Right lobe of liver (tissue), 6 donors: ENCODE measurements at regions not wholly inside any gene's neighbourhood (a gene's known extent, or its start where the extent isn't known, plus 50 kb on each side); places are given as distances from the start of the nearest gene placed in this dataset.

Source experiments
- ATAC-seq, 4 donors: fragments of 200-7000 bp; cut with Tn5 transposase; one replicate each; pipeline ENCODE4 v1.9.1; 2020; ENCODE audit warnings: mild to moderate bottlenecking in 4 of 4, moderate library complexity in 4 of 4
- DNase-seq, 3 donors: peaks; one replicate each; pipeline ENCODE4 v3.0.0-alpha.2; 2020
- H3K27ac ChIP-seq, 3 donors: fragments of 200-600 bp; one replicate each; pipeline ENCODE4 v1.8.0; 2022
- H3K27me3 ChIP-seq, 2 donors: fragments of 200-600 bp; one replicate each; pipeline ENCODE4 v1.8.0; 2022
- H3K36me3 ChIP-seq, 4 donors: fragments of 200-600 bp; sonication (generic) in 1 of 4; one replicate each; pipeline versions ENCODE4 v1.5.1 to v1.8.0; 2017 to 2022; ENCODE audit warnings: control low read depth in 1 of 4
- H3K4me1 ChIP-seq, 4 donors: fragments of 200-600 bp; sonication (generic) in 1 of 4; one replicate each; pipeline versions ENCODE4 v1.5.1 to v1.8.0; 2017 to 2022; ENCODE audit warnings: control low read depth in 1 of 4
- H3K4me3 ChIP-seq, 3 donors: fragments of 200-600 bp; one replicate each; pipeline ENCODE4 v1.8.0; 2022
- H3K9me3 ChIP-seq, 4 donors: fragments of 200-600 bp; sonication (generic) in 1 of 4; one replicate each; pipeline versions ENCODE4 v1.5.1 to v1.8.0; 2017 to 2022; ENCODE audit warnings: control low read depth in 1 of 4
- POLR2A ChIP-seq: fragments of 450-650 bp; IDR thresholded peaks from one replicate; pipeline ENCODE4 v1.6.1; 2017; ENCODE audit warnings: antibody characterized with exemption, mild to moderate bottlenecking
- WGBS: methylation state at CpG from one replicate; pipeline ENCODE4 v1.1.6; 2018; ENCODE audit warnings: low coverage, low lambda C conversion rate; ENCODE audit not compliant: insufficient coverage; ENCODE audit errors: missing lambda C conversion rate; 5-methylcytosine and 5-hydroxymethylcytosine counted together
- intact Hi-C, 2 donors: fragments of 100-400 bp; cut with DNase I; formaldehyde crosslinking; loops; one replicate each; pipeline versions ENCODE4 v1.11.2 to v1.14.1; 2022
- TF ChIP-seq, protein P1 (sequence below), 4 donors: fragments of 200-600 bp in 3 of 4; fragments of 450-650 bp in 1 of 4; IDR thresholded peaks; one replicate each; pipeline versions ENCODE4 v1.5.1 to v1.8.0; 2016 to 2022; ENCODE audit warnings: antibody characterized with exemption in 4 of 4, mild to moderate bottlenecking in 2 of 4
- donor health status: DM: no; HTN: yes; CAD: no.
- donor health status: DM: no; HTN: no; CAD: no.
- donor health status: DM: no; HTN: no; CAD: no.
- donor health status: DM: no; HTN: yes; CAD: no.
- donor health status: DM: no; HTN: yes; CAD: no.

GRCh38 chr21:27269644-27270043, 302.8 kb upstream of the ADAMTS5 start:
- H3K4me1 ChIP-seq: no peaks in the 10 kb centered on the region
- H3K27ac ChIP-seq: no peak overlapping the region
- intact Hi-C loops: no loop called here
- no peak for ATAC-seq
- no peaks in the 10 kb centered on the region for H3K27me3 ChIP-seq
- no peak for DNase-seq
- TF ChIP-seq, protein P1, sequence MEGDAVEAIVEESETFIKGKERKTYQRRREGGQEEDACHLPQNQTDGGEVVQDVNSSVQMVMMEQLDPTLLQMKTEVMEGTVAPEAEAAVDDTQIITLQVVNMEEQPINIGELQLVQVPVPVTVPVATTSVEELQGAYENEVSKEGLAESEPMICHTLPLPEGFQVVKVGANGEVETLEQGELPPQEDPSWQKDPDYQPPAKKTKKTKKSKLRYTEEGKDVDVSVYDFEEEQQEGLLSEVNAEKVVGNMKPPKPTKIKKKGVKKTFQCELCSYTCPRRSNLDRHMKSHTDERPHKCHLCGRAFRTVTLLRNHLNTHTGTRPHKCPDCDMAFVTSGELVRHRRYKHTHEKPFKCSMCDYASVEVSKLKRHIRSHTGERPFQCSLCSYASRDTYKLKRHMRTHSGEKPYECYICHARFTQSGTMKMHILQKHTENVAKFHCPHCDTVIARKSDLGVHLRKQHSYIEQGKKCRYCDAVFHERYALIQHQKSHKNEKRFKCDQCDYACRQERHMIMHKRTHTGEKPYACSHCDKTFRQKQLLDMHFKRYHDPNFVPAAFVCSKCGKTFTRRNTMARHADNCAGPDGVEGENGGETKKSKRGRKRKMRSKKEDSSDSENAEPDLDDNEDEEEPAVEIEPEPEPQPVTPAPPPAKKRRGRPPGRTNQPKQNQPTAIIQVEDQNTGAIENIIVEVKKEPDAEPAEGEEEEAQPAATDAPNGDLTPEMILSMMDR (IDR thresholded peaks at IDR 0.05): no peak
- no peak for TF ChIP-seq POLR2A
- H3K9me3 ChIP-seq: no peaks in the 10 kb centered on the region
- H3K36me3 ChIP-seq: no peaks in the 10 kb centered on the region
- H3K4me3 ChIP-seq: no peak overlapping the region

GRCh38 chr21:27268290-27268689, 301.4 kb upstream of the ADAMTS5 start:
- intact Hi-C loops: no loop called here
- H3K36me3 ChIP-seq: no peaks in the 10 kb centered on the region
- no peak for TF ChIP-seq POLR2A
- TF ChIP-seq, protein P1 (IDR thresholded peaks at IDR 0.05): no peak
- WGBS: 15% methylated on average over 2 of the region's 2 CpGs
- no peak overlapping the region for H3K27ac ChIP-seq
- no peaks in the 10 kb centered on the region for H3K9me3 ChIP-seq
- no peak overlapping the region for H3K4me3 ChIP-seq
- ATAC-seq (no peak), DNase-seq (no peak)
- no peaks in the 10 kb centered on the region for H3K27me3 ChIP-seq
- H3K4me1 ChIP-seq: no peaks in the 10 kb centered on the region

DNA sequence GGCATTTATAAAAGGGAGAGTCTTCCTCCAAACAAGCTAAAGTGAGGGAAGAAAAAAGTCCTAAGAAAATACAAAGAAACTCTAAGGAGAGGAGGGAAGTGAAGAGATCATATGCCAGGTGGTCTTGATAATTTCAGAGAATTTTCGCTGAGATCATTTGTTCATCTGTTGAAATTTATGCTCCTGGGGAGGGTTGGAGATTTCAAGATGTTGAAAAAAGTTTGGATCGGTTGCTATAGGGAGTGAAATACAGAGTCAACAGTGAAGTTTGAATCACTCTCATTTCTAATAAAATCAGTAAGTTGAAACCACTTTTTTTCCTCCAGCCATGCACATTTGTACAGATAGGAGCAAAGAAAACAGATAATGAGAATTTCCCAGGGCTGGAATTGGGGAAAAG, 299.1 kb upstream of the ADAMTS5 start:
- 34% methylated on average over 2 of the region's 2 CpGs for WGBS
- Histone ChIP-seq H3K9me3 (no peaks in the 10 kb centered on the region), H3K4me1 (no peaks in the 10 kb centered on the region), H3K27me3 (no peaks in the 10 kb centered on the region), H3K4me3 (no peak overlapping the region), H3K36me3 (no peaks in the 10 kb centered on the region), H3K27ac (no peak overlapping the region)
- ATAC-seq (no peak), DNase-seq (no peak)
- TF ChIP-seq, protein P1 (IDR thresholded peaks at IDR 0.05): no peak
- TF ChIP-seq POLR2A: no peak
- intact Hi-C loops: no loop called here

GRCh38 chr21:27265492-27265891, 298.6 kb upstream of the ADAMTS5 start:
- no peak for ATAC-seq
- no peak for DNase-seq

GRCh38 chr21:27261676-27262075, 294.8 kb upstream of the ADAMTS5 start:
- no peak for ATAC-seq
- no peaks in the 10 kb centered on the region for H3K36me3 ChIP-seq
- intact Hi-C loops: no loop called here

More at GRCh38 chr21:27265492-27265891, 298.6 kb upstream of the ADAMTS5 start:
- Histone ChIP-seq H3K36me3 (no peaks in the 10 kb centered on the region), H3K27me3 (no peaks in the 10 kb centered on the region), H3K9me3 (no peaks in the 10 kb centered on the region), H3K27ac (no peak overlapping the region), H3K4me1 (no peaks in the 10 kb centered on the region), H3K4me3 (no peak overlapping the region)
- 82% methylated on average over 1 of the region's 1 CpG for WGBS
- no peak for TF ChIP-seq POLR2A
- TF ChIP-seq, protein P1 (IDR thresholded peaks at IDR 0.05): no peak
- intact Hi-C loops: no loop called here

More at GRCh38 chr21:27261676-27262075, 294.8 kb upstream of the ADAMTS5 start:
- DNase-seq: no peak
- no peaks in the 10 kb centered on the region for H3K9me3 ChIP-seq
- H3K27ac ChIP-seq: no peak overlapping the region
- WGBS: 47% methylated on average over 2 of the region's 2 CpGs
- TF ChIP-seq, protein P1 (IDR thresholded peaks at IDR 0.05): no peak
- no peak for TF ChIP-seq POLR2A
- no peak overlapping the region for H3K4me3 ChIP-seq
- no peaks in the 10 kb centered on the region for H3K27me3 ChIP-seq
- H3K4me1 ChIP-seq: no peaks in the 10 kb centered on the region
